GM13976 (cell line): ENCODE measurements at regions not wholly inside any gene's neighbourhood (a gene's known extent, or its start where the extent isn't known, plus 50 kb on each side); places are given as distances from the start of the nearest gene placed in this dataset.

ENCODE experiments used
- DNase-seq: peaks from one replicate; pipeline ENCODE4 v3.0.0; 2012; ENCODE audit warnings: low spot score
- in situ Hi-C: fragments of 300-500 bp; cut with MboI; formaldehyde crosslinking; loops from one replicate; pipeline ENCODE4 v1.12.0; 2022; ENCODE audit warnings: low sequenced_read_pairs, mixed read lengths, inconsistent platforms; ENCODE audit not compliant: unreplicated experiment
- TF ChIP-seq, protein P1 (sequence below): IDR thresholded peaks from 2 replicates; pipeline ENCODE4 v1.5.1; 2012; ENCODE audit warnings: borderline replicate concordance, mild to moderate bottlenecking; ENCODE audit not compliant: insufficient read depth; ENCODE audit errors: extremely low read depth, missing control alignments, control extremely low read depth

DNA sequence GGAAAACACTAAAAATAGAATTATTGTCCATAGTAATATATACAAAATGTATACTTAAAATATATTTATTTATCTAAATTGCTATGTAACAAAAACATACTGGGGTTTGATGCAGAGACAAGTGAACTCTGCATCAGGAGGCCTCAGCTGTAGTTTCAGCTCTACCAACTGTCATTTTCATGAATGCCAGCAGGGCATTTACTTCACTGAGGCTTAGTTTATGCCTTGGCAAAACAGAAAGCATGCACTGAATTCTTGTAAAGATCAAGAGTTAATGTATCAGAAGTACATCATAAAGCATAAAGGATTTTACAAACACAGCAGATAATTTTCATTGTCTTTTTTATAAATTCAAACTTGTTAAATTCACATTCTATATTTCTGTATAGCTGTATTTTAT is 577.0 kb downstream of the C4orf33 start:
- TF ChIP-seq, protein P1, sequence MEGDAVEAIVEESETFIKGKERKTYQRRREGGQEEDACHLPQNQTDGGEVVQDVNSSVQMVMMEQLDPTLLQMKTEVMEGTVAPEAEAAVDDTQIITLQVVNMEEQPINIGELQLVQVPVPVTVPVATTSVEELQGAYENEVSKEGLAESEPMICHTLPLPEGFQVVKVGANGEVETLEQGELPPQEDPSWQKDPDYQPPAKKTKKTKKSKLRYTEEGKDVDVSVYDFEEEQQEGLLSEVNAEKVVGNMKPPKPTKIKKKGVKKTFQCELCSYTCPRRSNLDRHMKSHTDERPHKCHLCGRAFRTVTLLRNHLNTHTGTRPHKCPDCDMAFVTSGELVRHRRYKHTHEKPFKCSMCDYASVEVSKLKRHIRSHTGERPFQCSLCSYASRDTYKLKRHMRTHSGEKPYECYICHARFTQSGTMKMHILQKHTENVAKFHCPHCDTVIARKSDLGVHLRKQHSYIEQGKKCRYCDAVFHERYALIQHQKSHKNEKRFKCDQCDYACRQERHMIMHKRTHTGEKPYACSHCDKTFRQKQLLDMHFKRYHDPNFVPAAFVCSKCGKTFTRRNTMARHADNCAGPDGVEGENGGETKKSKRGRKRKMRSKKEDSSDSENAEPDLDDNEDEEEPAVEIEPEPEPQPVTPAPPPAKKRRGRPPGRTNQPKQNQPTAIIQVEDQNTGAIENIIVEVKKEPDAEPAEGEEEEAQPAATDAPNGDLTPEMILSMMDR, result no peak
- in situ Hi-C loops, result no loop called here

DNA sequence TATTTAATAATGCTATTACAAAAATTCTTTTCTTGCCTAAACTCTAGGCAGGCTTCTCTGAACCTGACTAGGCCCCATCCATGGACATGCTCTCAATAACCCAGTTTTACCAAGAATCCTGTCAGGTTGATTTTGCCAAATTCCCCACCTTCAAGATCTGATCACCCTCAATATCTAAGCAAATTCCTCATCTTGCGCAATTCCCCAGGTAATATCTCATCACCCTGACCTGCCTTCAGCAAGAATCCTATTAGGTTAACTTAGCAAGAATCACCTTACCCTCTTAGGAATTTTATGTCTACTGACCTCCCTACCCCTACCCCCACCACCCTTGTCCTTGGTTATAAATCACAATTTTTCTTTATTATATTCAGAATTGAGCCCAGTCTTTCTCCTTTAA is 579.1 kb downstream of the C4orf33 start:
- in situ Hi-C loops, result no loop called here
- TF ChIP-seq, protein P1, result no peak
- no peak for DNase-seq

More for the DNA sequence above, 577.0 kb downstream of the C4orf33 start:
- no peak for DNase-seq

DNA sequence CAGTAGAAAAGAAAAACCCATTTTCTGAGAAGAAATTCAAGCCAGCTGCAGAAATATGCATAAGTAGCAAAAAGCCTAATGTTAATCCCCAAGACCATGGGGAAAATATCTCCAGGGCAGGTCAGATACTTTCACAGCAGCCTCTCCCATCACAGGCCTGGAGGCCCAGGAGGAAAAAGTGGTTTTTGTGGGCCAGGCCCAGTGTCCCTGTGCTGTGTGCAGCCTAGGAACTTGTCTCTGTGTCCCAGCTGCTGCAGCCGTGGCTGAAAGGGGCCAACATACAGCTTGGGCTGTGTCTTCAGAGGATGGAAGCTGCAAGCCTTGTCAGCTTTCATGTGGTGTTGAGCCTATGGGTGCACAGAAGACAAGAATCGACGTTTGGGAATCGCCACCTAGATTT is 581.0 kb downstream of the C4orf33 start:
- DNase-seq, result no peak
- in situ Hi-C loops, result no loop called here
- TF ChIP-seq, protein P1, result no peak

DNA sequence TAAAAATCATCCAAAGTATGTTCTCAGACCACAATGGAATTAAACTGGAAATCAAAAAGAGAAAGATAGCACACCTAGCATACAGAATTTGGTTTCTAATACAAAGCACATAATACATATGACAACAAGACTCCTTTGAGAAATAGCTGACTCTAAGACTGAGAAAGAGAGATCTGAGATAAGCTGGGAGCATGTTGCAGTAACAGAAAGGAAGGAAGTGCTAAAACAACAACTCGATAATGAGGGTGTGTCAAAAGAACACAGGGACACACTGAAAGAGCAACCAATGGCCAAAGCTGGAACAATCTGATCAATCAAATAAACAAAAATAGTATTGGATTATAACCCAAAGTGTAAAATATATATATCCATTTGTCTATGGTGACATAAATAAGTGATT is 586.6 kb downstream of the C4orf33 start:
- in situ Hi-C loops, result no loop called here
- DNase-seq, result no peak
- TF ChIP-seq, protein P1, result no peak

DNA sequence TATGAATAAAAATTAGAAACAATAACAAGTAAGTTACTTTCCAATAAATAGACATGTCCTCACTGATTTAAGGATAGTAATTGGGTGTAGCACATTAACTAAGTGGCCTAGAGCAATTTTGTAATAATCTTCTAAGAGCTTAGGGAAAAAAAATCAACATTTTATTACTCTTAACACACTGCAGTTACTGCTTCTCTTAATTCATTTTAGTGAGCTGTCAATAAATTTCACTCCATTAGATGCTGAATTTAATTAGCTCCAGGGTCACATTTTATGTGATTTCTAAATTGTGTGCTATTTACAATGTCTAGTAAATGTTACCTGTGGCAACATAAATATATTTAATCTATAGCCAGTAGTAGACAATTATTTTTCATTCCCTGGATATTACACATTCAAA is 612.0 kb downstream of the C4orf33 start:
- TF ChIP-seq, protein P1, result no peak
- in situ Hi-C loops, result no loop called here
- no peak for DNase-seq

DNA sequence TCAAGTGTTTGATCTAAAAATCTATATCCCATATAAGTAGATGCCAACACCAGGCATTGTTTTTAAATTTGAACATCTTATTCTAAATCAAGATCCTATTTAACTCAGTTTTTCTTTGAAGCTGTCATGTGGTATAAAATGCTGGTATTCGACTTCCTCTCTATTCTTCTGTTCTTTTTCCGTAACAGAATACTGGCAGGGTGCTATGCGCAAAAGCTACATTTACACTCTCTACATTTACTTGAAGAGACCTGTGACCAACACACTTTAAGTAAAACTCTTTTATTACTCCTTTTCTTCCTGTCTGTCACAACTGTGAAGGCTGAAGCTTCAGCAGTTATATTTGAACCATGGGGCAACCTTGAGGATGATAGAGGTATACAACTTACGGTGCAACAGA is 612.8 kb downstream of the C4orf33 start:
- TF ChIP-seq, protein P1, result no peak
- no peak for DNase-seq
- in situ Hi-C loops, result no loop called here

DNA sequence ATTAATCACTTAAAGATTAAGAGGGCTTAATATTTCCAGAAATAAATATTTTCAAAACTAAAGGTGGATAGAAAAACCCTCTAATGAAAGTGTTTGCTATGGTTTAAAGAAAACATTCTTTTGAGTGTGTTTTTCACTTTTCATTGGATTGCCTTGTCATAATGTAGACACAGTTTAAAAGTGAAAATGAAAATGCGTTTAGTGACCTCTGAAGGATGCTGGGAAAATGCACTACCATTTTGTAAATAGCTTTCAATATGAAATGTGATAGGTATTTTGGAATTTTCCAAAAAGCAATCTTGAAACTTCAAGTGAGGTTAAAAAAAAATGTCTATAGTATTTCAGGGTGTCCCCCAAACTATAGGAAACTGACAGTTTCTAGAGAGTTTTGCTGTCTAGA is 642.2 kb downstream of the C4orf33 start:
- in situ Hi-C loops, result no loop called here
- TF ChIP-seq, protein P1, result no peak
- DNase-seq, result no peak
